Trophoblast cell (in vitro differentiated cells and primary cell): ENCODE measurements at regions not wholly inside any gene's neighbourhood (a gene's known extent, or its start where the extent isn't known, plus 50 kb on each side); places are given as distances from the start of the nearest gene placed in this dataset.

Experiments
- DNase-seq, 2 donors: peaks; one replicate each; pipeline ENCODE4 v3.0.0-alpha.2; 2016
- H2AFZ ChIP-seq: 2 replicates; pipeline ENCODE4 v1.6.1; 2013; ENCODE audit warnings: low read length, moderate library complexity, mild to moderate bottlenecking; ENCODE audit not compliant: insufficient read depth, poor library complexity
- H2AK5ac ChIP-seq: 2 replicates; pipeline ENCODE4 v1.6.1; 2013; ENCODE audit warnings: mild to moderate bottlenecking, low read length
- H2BK120ac ChIP-seq: 2 replicates; pipeline ENCODE4 v1.6.1; 2013; ENCODE audit warnings: low read length, mild to moderate bottlenecking, moderate library complexity; ENCODE audit not compliant: insufficient read depth, poor library complexity
- H2BK12ac ChIP-seq: 2 replicates; pipeline ENCODE4 v1.6.1; 2013; ENCODE audit warnings: mild to moderate bottlenecking, low read length, moderate library complexity
- H2BK5ac ChIP-seq: 2 replicates; pipeline ENCODE4 v1.6.1; 2013; ENCODE audit warnings: low read length, low read depth, moderate library complexity, mild to moderate bottlenecking; ENCODE audit not compliant: poor library complexity
- H3K14ac ChIP-seq: 2 replicates; pipeline ENCODE4 v1.6.1; 2013; ENCODE audit warnings: mild to moderate bottlenecking, low read length
- H3K18ac ChIP-seq: 2 replicates; pipeline ENCODE4 v1.6.1; 2013; ENCODE audit warnings: mild to moderate bottlenecking, low read length
- H3K23ac ChIP-seq: 2 replicates; pipeline ENCODE4 v1.6.1; 2013; ENCODE audit warnings: low read length
- H3K27ac ChIP-seq: 2 replicates; pipeline ENCODE4 v1.5.1; 2013; ENCODE audit warnings: low read depth, mild to moderate bottlenecking, inconsistent platforms, low read length, moderate library complexity
- H3K27me3 ChIP-seq: 2 replicates; pipeline ENCODE4 v1.6.1; 2013; ENCODE audit warnings: inconsistent platforms, mild to moderate bottlenecking, low read length, moderate library complexity; ENCODE audit not compliant: insufficient read depth
- H3K36me3 ChIP-seq, 2 experiments: 1 replicate in 1 of 2; 2 replicates in 1 of 2; pipeline ENCODE4 v1.6.1; 2013; ENCODE audit warnings: low read length in 2 of 2, mild to moderate bottlenecking in 2 of 2, moderate library complexity in 1 of 2; ENCODE audit not compliant: insufficient read depth in 2 of 2, control insufficient read depth in 1 of 2
- H3K4ac ChIP-seq: 2 replicates; pipeline ENCODE4 v1.6.1; 2013; ENCODE audit warnings: low read depth, mild to moderate bottlenecking, low read length, moderate library complexity
- H3K4me1 ChIP-seq, 2 experiments: 1 replicate in 1 of 2; 2 replicates in 1 of 2; pipeline ENCODE4 v1.6.1; 2013; ENCODE audit warnings: low read length in 2 of 2, mild to moderate bottlenecking in 2 of 2, moderate library complexity in 1 of 2; ENCODE audit not compliant: insufficient read depth in 2 of 2, control insufficient read depth in 1 of 2
- H3K4me2 ChIP-seq: 2 replicates; pipeline ENCODE4 v1.6.1; 2013; ENCODE audit warnings: inconsistent platforms, mild to moderate bottlenecking, low read length, moderate library complexity
- H3K4me3 ChIP-seq: 2 replicates; pipeline ENCODE4 v1.5.1; 2013; ENCODE audit warnings: mild to moderate bottlenecking, low read depth, low read length, inconsistent platforms
- H3K79me1 ChIP-seq: one replicate; pipeline ENCODE4 v1.6.1; 2013; ENCODE audit warnings: low read length
- H3K79me2 ChIP-seq: 2 replicates; pipeline ENCODE4 v1.6.1; 2013; ENCODE audit warnings: low read length, mild to moderate bottlenecking; ENCODE audit not compliant: control insufficient read depth, insufficient read depth, poor library complexity
- H3K9ac ChIP-seq: 2 replicates; pipeline ENCODE4 v1.6.1; 2013; ENCODE audit warnings: mild to moderate bottlenecking, low read length
- H3K9me3 ChIP-seq: 2 replicates; pipeline ENCODE4 v1.6.1; 2013; ENCODE audit warnings: low read depth, mild to moderate bottlenecking, control low read depth, inconsistent platforms, low read length; ENCODE audit not compliant: insufficient read depth
- H4K12ac ChIP-seq: 2 replicates; pipeline ENCODE4 v1.6.1; 2013; ENCODE audit warnings: low read depth, mild to moderate bottlenecking, low read length, moderate library complexity
- H4K8ac ChIP-seq: 2 replicates; pipeline ENCODE4 v1.6.1; 2013; ENCODE audit warnings: low read depth, mild to moderate bottlenecking, low read length, moderate library complexity
- H4K91ac ChIP-seq: one replicate; pipeline ENCODE4 v1.6.1; 2013; ENCODE audit warnings: low read depth, mild to moderate bottlenecking, low read length, moderate library complexity
- WGBS: extraction: QIAGEN DNeasy Blood & Tissue Kit; methylation state at CpG from one replicate; pipeline ENCODE4 v1.1.7; 2013; ENCODE audit warnings: missing lambda C conversion rate; ENCODE audit not compliant: insufficient read length, insufficient coverage; ENCODE audit errors: extremely low coverage; 5-methylcytosine and 5-hydroxymethylcytosine counted together

DNA sequence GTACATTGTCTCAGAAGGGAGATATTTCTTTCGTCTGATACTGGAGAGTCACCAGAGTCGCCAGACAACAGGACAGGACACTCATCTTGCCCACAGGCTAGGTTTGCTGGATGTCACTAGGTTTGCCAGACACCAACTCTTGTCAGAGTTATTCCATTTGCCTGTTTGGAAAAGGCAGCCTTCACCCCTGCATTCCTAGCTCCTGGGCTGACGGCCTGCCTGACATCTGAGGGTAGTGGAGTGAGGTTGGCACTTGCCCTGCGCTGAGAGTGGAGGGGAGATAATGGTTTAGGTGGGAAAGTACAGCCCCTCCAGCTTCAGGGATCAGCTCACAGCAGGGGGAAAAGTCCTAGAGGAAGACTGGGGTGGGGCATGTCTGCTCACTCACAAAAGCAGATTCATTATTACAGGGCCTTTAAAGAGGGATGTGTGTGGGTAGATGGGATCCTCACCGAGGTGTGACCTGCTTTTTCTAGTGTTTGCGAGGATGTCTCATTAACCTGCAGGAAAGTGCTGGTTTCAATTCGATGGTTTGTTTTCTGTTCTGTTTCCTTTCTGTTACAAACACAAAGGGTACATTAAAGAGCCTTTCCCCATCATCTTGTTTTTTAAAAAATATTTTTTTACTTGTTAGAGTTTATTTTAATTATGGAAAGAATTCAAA is 79.3 kb upstream of the TNS3 start:
- Histone ChIP-seq H3K4me3 (no peak overlapping the region), H3K18ac (no peak overlapping the region), H2AK5ac (no peak overlapping the region), H4K91ac (no peak overlapping the region), H3K27ac (no peak overlapping the region), H3K9ac (no peak overlapping the region), H3K4me1 (peaks cover 2 to 5% of the 10 kb centered on the region in 2 experiments), H4K8ac (no peak overlapping the region), H3K79me2 (no peaks in the 10 kb centered on the region), H3K14ac (no peak overlapping the region), H2BK5ac (no peak overlapping the region), H3K4ac (no peak overlapping the region), H3K79me1 (peaks cover 5% of the 10 kb centered on the region), H3K23ac (no peak overlapping the region), H4K12ac (no peak overlapping the region), H2BK120ac (peak overlapping the region; percentile 4), H3K4me2 (no peak overlapping the region), H2AFZ (no peak overlapping the region), H3K9me3 (no peaks in the 10 kb centered on the region), H3K27me3 (no peaks in the 10 kb centered on the region), H3K36me3 (no peaks in the 10 kb centered on the region), H2BK12ac (peak overlapping the region; percentile 78)
- no CpG with 5 or more reads among the region's 7 CpGs for WGBS
- DNase-seq, result no peak

DNA sequence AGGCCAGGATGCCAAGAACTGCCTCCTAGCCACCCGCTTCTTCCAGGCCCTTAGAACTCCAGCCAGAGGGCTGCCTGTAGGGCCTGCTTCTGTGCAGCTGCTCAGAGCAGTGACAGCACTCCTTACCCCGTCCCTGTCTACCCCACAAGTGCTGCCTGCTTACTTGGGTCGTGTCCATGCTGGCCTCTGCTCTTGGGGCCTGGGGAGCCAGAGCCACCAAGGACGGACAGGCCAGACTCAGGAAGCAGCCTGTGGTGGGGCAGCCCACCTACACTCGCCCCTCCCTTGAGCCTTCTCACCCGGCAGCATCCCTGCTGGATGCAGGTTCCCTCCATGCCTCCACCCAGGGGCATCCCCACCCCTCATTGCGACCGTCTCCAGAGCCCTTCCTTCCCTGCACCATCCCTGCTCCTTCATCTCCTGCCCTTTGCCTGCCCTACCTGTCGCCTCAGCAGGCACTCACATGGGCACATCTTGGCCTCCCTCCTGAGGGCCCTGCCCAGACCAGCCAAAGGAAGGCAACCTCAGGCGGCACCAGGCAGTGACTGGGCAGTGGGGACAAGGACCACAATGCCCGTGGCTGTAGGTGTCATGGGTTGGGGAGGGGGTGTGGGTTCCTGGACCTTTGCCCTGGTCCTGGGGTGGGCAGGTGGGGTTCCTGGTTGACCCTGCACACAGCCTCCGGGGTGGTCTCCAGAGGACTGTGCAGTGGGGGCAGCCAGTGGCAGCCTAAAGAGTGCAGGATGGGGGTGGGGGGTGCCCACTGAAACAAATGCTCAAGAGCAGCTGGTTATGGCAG is 78.0 kb upstream of the TNS3 start:
- H2BK120ac ChIP-seq, result no peak overlapping the region
- H3K18ac ChIP-seq, result no peak overlapping the region
- H3K79me1 ChIP-seq, result peaks cover 5% of the 10 kb centered on the region
- H3K79me2 ChIP-seq, result no peaks in the 10 kb centered on the region
- peak overlapping the region; percentile 23 for H2BK12ac ChIP-seq
- no peak overlapping the region for H3K4me2 ChIP-seq
- H3K27me3 ChIP-seq, result no peaks in the 10 kb centered on the region
- H3K4me1 ChIP-seq, result peaks cover 2 to 5% of the 10 kb centered on the region in 2 experiments
- H2AK5ac ChIP-seq, result peak overlapping the region; percentile 3
- no peak overlapping the region for H3K27ac ChIP-seq
- no peak overlapping the region for H3K4me3 ChIP-seq
- H3K9ac ChIP-seq, result no peak overlapping the region
- H2AFZ ChIP-seq, result no peak overlapping the region
- no peaks in the 10 kb centered on the region for H3K9me3 ChIP-seq
- no peak overlapping the region for H4K12ac ChIP-seq
- no peak overlapping the region for H4K91ac ChIP-seq
- DNase-seq, result no peak
- no peak overlapping the region for H3K23ac ChIP-seq
- no peak overlapping the region for H2BK5ac ChIP-seq
- WGBS, result no CpG with 5 or more reads among the region's 12 CpGs
- no peak overlapping the region for H3K4ac ChIP-seq
- H3K14ac ChIP-seq, result no peak overlapping the region
- no peaks in the 10 kb centered on the region for H3K36me3 ChIP-seq
- H4K8ac ChIP-seq, result no peak overlapping the region

DNA sequence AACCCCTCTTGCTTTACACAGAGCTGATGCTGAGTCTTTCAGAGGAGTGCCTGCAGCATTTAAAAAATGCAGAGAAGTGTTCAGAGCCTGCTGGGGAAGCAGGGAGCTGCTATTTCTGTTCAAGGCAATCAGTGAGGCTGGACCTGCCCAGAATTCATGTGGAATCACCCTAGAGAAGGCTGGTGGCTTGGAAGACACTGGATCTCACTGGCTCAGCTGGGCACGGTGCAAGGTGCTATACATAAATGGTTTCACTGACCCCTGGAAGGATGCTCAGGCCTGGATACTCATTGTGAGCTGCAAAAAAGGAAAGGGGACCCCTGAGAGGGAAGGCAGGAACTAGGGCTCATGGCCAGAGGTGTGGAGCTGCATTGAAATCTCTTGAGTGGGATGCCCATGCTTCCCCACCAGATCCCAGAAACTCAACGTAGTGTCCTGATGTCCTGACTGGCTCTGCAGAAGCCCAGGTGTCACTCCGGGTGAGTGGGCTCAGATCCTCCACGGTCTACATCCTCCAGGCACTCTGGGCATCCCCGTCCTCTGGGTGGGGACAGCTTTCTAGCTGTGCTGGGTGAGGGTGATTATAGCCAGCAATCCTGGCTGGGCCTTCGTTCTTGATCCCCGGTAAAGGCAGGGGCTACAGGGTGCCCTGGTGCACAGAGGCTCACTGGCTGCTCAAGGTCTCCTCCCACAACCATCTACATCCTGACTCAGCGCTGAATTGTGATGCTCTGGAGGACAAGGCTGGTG is 77.2 kb upstream of the TNS3 start:
- Histone ChIP-seq H3K4me2 (no peak overlapping the region), H2BK5ac (no peak overlapping the region), H2BK120ac (no peak overlapping the region), H3K27me3 (no peaks in the 10 kb centered on the region), H3K9me3 (no peaks in the 10 kb centered on the region), H3K4me1 (peaks cover 2 to 5% of the 10 kb centered on the region in 2 experiments), H4K8ac (no peak overlapping the region), H3K4me3 (no peak overlapping the region), H3K4ac (no peak overlapping the region), H4K12ac (no peak overlapping the region), H3K14ac (no peak overlapping the region), H3K36me3 (no peaks in the 10 kb centered on the region), H3K9ac (no peak overlapping the region), H3K23ac (no peak overlapping the region), H2AK5ac (peak overlapping the region; percentile 3), H2BK12ac (no peak overlapping the region), H3K79me2 (no peaks in the 10 kb centered on the region), H3K79me1 (peaks cover 5% of the 10 kb centered on the region), H3K18ac (no peak overlapping the region), H2AFZ (no peak overlapping the region), H4K91ac (peak overlapping the region; percentile 16), H3K27ac (no peak overlapping the region)
- no peak for DNase-seq
- whole genome bisulfite sequencing, result no CpG with 5 or more reads among the region's 8 CpGs

DNA sequence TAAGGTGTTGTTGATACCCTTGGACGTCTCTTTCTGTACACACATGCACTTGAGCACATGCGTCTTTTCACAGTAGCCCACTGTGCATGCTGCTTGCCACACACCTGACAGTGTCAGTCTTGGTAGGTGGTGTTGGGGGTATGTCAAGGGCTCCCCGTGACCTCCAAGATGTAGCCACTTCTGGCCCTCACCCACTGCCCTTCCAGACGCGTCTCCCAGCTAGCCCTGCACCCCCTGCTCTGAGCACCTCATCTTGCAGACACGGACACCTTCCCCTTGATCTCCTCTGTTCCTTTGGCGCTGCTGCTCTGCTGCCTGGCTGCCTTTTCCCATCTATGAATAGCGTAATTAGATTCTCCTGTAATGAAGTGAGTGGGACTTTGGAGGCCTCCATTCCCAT is 75.2 kb upstream of the TNS3 start:
- DNase-seq, result no peak
- Histone ChIP-seq H2BK120ac (no peak overlapping the region), H2BK5ac (no peak overlapping the region), H3K36me3 (no peaks in the 10 kb centered on the region), H3K4ac (no peak overlapping the region), H4K91ac (no peak overlapping the region), H3K27ac (no peak overlapping the region), H3K4me1 (peaks cover 2 to 11% of the 10 kb centered on the region in 2 experiments), H2AFZ (no peak overlapping the region), H3K4me2 (no peak overlapping the region), H3K23ac (no peak overlapping the region), H2AK5ac (no peak overlapping the region), H4K12ac (no peak overlapping the region), H3K79me2 (no peaks in the 10 kb centered on the region), H3K14ac (no peak overlapping the region), H3K27me3 (no peaks in the 10 kb centered on the region), H3K9me3 (no peaks in the 10 kb centered on the region), H3K79me1 (peaks cover 5% of the 10 kb centered on the region), H3K18ac (no peak overlapping the region), H3K4me3 (no peak overlapping the region), H4K8ac (no peak overlapping the region), H2BK12ac (no peak overlapping the region), H3K9ac (no peak overlapping the region)
- WGBS, result no CpG with 5 or more reads among the region's 8 CpGs
